ENCODE measurements at regions not wholly inside any gene's neighbourhood (a gene's known extent, or its start where the extent isn't known, plus 50 kb on each side); places are given as distances from the start of the nearest gene placed in this dataset.
A peak's percentile ranks its signal among the peaks of the same experiment; 100 is the strongest.

- H3K4me1 ChIP-seq (ENCODE audit: control extremely low read depth in 1 of 4, control insufficient read depth in 4 of 4, insufficient read depth in 4 of 4, low read length in 3 of 4) = no peaks in the 10 kb centered on the region
- H3K4me3 ChIP-seq (ENCODE audit: control insufficient read depth in 1 of 7, extremely low read depth in 1 of 7, insufficient read depth in 4 of 7, low read depth in 2 of 7, low read length in 6 of 7) = no peak overlapping the region
- H3K27me3 ChIP-seq (replicated peaks in 2 of 5; ENCODE audit: control insufficient read depth in 4 of 5, insufficient read depth in 5 of 5, low read length in 4 of 5) = no peaks in the 10 kb centered on the region
- no CpG with 5 or more reads among the region's 1 CpG for WGBS (ENCODE audit: insufficient coverage)
- no peak for DNase-seq
- ChIA-PET POLR2A (no interaction called here), CTCF (no interaction called here)
- no peaks in the 10 kb centered on the region for H3K9me3 ChIP-seq (ENCODE audit: control extremely low read depth in 1 of 5, control insufficient read depth in 4 of 5, insufficient read depth in 2 of 5, low read depth in 1 of 5, low read length in 4 of 5)
- no peaks in the 10 kb centered on the region for H3K36me3 ChIP-seq (ENCODE audit: control insufficient read depth in 4 of 4, insufficient read depth in 4 of 4, low read length in 3 of 4)
- H3K27ac ChIP-seq (ENCODE audit: insufficient read depth in 1 of 2, low read depth in 1 of 2, low read length in 2 of 2, poor library complexity in 1 of 2, severe bottlenecking in 2 of 2) = no peak overlapping the region
These were observed 628.2 kb upstream of the FOXG1 start for GRCh38 chr14:28138341-28138740.

DNA sequence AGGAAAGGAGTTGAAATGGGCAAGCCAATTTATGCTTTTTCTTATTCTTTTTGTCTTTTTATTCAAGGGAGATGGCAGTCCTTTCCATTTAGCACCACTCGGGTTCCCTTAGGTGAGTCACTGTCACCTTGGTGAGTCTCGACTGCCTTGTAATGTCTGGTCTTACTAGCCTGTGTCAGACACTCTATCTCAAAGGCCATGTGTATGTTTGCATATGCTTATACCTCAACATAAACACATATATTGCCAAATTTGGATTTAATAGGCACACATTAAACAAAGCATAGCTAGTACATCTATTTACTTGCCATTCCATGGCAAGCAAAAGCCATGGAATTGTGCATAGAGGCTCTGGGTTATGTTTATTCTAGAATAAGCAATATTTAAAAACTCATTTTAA is 624.9 kb upstream of the FOXG1 start:
- ChIA-PET CTCF (no interaction called here), POLR2A (no interaction called here)
- WGBS (ENCODE audit: insufficient coverage) = 100% methylated on average over 2 of the region's 2 CpGs

GRCh38 chr14:28142400-28143015 is 624.1 kb upstream of the FOXG1 start:
- Histone ChIP-seq H3K27me3 (replicated peaks in 2 of 5; ENCODE audit: control insufficient read depth in 4 of 5, insufficient read depth in 5 of 5, low read length in 4 of 5) (peaks cover 0 to 3% (median 0%) of the 10 kb centered on the region in 5 experiments), H3K9me3 (ENCODE audit: control extremely low read depth in 1 of 5, control insufficient read depth in 4 of 5, insufficient read depth in 2 of 5, low read depth in 1 of 5, low read length in 4 of 5) (no peaks in the 10 kb centered on the region), H3K4me1 (ENCODE audit: control extremely low read depth in 1 of 4, control insufficient read depth in 4 of 4, insufficient read depth in 4 of 4, low read length in 3 of 4) (no peaks in the 10 kb centered on the region), H3K4me3 (ENCODE audit: control insufficient read depth in 1 of 7, extremely low read depth in 1 of 7, insufficient read depth in 4 of 7, low read depth in 2 of 7, low read length in 6 of 7) (no peak overlapping the region), H3K27ac (ENCODE audit: insufficient read depth in 1 of 2, low read depth in 1 of 2, low read length in 2 of 2, poor library complexity in 1 of 2, severe bottlenecking in 2 of 2) (no peak overlapping the region), H3K36me3 (ENCODE audit: control insufficient read depth in 4 of 4, insufficient read depth in 4 of 4, low read length in 3 of 4) (no peaks in the 10 kb centered on the region)
- ChIA-PET CTCF (no interaction called here), POLR2A (no interaction called here)
- WGBS (ENCODE audit: insufficient coverage) = no CpG with 5 or more reads among the region's 3 CpGs
- DNase-seq = peak; percentile 18 to 48 (median 48)

More for the DNA sequence above, 624.9 kb upstream of the FOXG1 start:
- DNase-seq = no peak
- no peaks in the 10 kb centered on the region for H3K4me1 ChIP-seq (ENCODE audit: control extremely low read depth in 1 of 4, control insufficient read depth in 4 of 4, insufficient read depth in 4 of 4, low read length in 3 of 4)
- peaks cover 0 to 3% (median 0%) of the 10 kb centered on the region in 5 experiments for H3K27me3 ChIP-seq (replicated peaks in 2 of 5; ENCODE audit: control insufficient read depth in 4 of 5, insufficient read depth in 5 of 5, low read length in 4 of 5)
- no peak overlapping the region for H3K4me3 ChIP-seq (ENCODE audit: control insufficient read depth in 1 of 7, extremely low read depth in 1 of 7, insufficient read depth in 4 of 7, low read depth in 2 of 7, low read length in 6 of 7)
- no peaks in the 10 kb centered on the region for H3K9me3 ChIP-seq (ENCODE audit: control extremely low read depth in 1 of 5, control insufficient read depth in 4 of 5, insufficient read depth in 2 of 5, low read depth in 1 of 5, low read length in 4 of 5)
- H3K27ac ChIP-seq (ENCODE audit: insufficient read depth in 1 of 2, low read depth in 1 of 2, low read length in 2 of 2, poor library complexity in 1 of 2, severe bottlenecking in 2 of 2) = no peak overlapping the region
- H3K36me3 ChIP-seq (ENCODE audit: control insufficient read depth in 4 of 4, insufficient read depth in 4 of 4, low read length in 3 of 4) = no peaks in the 10 kb centered on the region

DNA sequence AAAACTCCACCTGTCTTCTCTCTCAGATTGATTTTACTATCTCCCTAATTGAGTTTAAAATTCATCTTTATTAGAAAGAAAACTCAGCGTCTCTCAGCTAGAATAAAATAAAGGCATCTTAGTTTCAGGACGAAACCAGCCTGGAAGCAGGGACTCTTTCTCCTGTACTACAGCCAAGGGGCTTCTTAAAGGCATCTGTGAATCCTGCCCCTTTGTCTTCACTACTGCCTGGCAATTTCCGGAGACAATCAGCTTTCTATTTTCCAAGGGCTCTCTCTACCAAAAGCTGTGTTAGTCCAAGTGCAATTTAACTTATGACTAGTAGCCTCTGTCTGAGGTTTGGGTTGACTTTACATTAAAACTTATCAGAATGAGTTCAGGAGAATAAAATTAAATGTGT is 623.3 kb upstream of the FOXG1 start:
- no peak overlapping the region for H3K4me3 ChIP-seq (ENCODE audit: control insufficient read depth in 1 of 7, extremely low read depth in 1 of 7, insufficient read depth in 4 of 7, low read depth in 2 of 7, low read length in 6 of 7)
- H3K27ac ChIP-seq (ENCODE audit: insufficient read depth in 1 of 2, low read depth in 1 of 2, low read length in 2 of 2, poor library complexity in 1 of 2, severe bottlenecking in 2 of 2) = no peak overlapping the region
- no peak for DNase-seq
- no peaks in the 10 kb centered on the region for H3K36me3 ChIP-seq (ENCODE audit: control insufficient read depth in 4 of 4, insufficient read depth in 4 of 4, low read length in 3 of 4)
- H3K9me3 ChIP-seq (ENCODE audit: control extremely low read depth in 1 of 5, control insufficient read depth in 4 of 5, insufficient read depth in 2 of 5, low read depth in 1 of 5, low read length in 4 of 5) = no peaks in the 10 kb centered on the region
- ChIA-PET POLR2A (no interaction called here), CTCF (no interaction called here)
- H3K4me1 ChIP-seq (ENCODE audit: control extremely low read depth in 1 of 4, control insufficient read depth in 4 of 4, insufficient read depth in 4 of 4, low read length in 3 of 4) = no peaks in the 10 kb centered on the region
- H3K27me3 ChIP-seq (replicated peaks in 2 of 5; ENCODE audit: control insufficient read depth in 4 of 5, insufficient read depth in 5 of 5, low read length in 4 of 5) = peaks cover 0 to 3% (median 0%) of the 10 kb centered on the region in 5 experiments
- 88% methylated on average over 2 of the region's 3 CpGs for WGBS (ENCODE audit: insufficient coverage)

DNA sequence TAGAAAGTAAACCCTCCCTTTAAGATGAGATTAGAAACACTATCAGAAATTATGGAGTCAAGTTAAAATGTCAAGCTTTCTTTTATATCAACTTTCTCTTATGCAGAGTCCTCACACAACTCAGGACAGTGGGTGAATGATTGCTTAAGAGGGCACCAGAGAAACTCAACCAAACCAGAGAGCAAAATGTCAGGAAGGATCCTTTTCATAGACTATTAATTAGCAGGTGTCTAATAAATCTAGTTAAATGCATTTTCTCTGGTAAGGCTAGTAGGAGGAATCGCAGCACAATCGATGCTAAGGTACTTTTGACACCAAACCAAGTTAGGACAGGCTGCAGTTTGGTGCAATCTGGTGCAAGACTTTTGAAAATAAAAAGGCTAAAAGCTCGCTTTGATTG is 614.7 kb upstream of the FOXG1 start:
- no peak for DNase-seq
- Histone ChIP-seq H3K9me3 (ENCODE audit: control extremely low read depth in 1 of 5, control insufficient read depth in 4 of 5, insufficient read depth in 2 of 5, low read depth in 1 of 5, low read length in 4 of 5) (no peaks in the 10 kb centered on the region), H3K27ac (ENCODE audit: insufficient read depth in 1 of 2, low read depth in 1 of 2, low read length in 2 of 2, poor library complexity in 1 of 2, severe bottlenecking in 2 of 2) (no peak overlapping the region), H3K4me1 (ENCODE audit: control extremely low read depth in 1 of 4, control insufficient read depth in 4 of 4, insufficient read depth in 4 of 4, low read length in 3 of 4) (no peaks in the 10 kb centered on the region), H3K4me3 (ENCODE audit: control insufficient read depth in 1 of 7, extremely low read depth in 1 of 7, insufficient read depth in 4 of 7, low read depth in 2 of 7, low read length in 6 of 7) (no peak overlapping the region), H3K36me3 (ENCODE audit: control insufficient read depth in 4 of 4, insufficient read depth in 4 of 4, low read length in 3 of 4) (no peaks in the 10 kb centered on the region), H3K27me3 (replicated peaks in 2 of 5; ENCODE audit: control insufficient read depth in 4 of 5, insufficient read depth in 5 of 5, low read length in 4 of 5) (peaks cover 0 to 2% (median 0%) of the 10 kb centered on the region in 5 experiments)
- ChIA-PET POLR2A (no interaction called here), CTCF (no interaction called here)
- 95% methylated on average over 2 of the region's 3 CpGs for WGBS (ENCODE audit: insufficient coverage)

GRCh38 chr14:28152453-28153044 is 614.0 kb upstream of the FOXG1 start:
- no peak for DNase-seq
- POLR2A ChIA-PET = no interaction called here
- H3K27me3 ChIP-seq (replicated peaks in 2 of 5; ENCODE audit: control insufficient read depth in 4 of 5, insufficient read depth in 5 of 5, low read length in 4 of 5) = peaks cover 0 to 1% (median 0%) of the 10 kb centered on the region in 5 experiments
- H3K36me3 ChIP-seq (ENCODE audit: control insufficient read depth in 4 of 4, insufficient read depth in 4 of 4, low read length in 3 of 4) = no peaks in the 10 kb centered on the region
- no peak overlapping the region for H3K27ac ChIP-seq (ENCODE audit: insufficient read depth in 1 of 2, low read depth in 1 of 2, low read length in 2 of 2, poor library complexity in 1 of 2, severe bottlenecking in 2 of 2)
- CTCF ChIA-PET = no interaction called here
- WGBS (ENCODE audit: insufficient coverage) = 80% methylated on average over 2 of the region's 4 CpGs
- H3K4me3 ChIP-seq (ENCODE audit: control insufficient read depth in 1 of 7, extremely low read depth in 1 of 7, insufficient read depth in 4 of 7, low read depth in 2 of 7, low read length in 6 of 7) = no peak overlapping the region
- no peaks in the 10 kb centered on the region for H3K4me1 ChIP-seq (ENCODE audit: control extremely low read depth in 1 of 4, control insufficient read depth in 4 of 4, insufficient read depth in 4 of 4, low read length in 3 of 4)
- H3K9me3 ChIP-seq (ENCODE audit: control extremely low read depth in 1 of 5, control insufficient read depth in 4 of 5, insufficient read depth in 2 of 5, low read depth in 1 of 5, low read length in 4 of 5) = no peaks in the 10 kb centered on the region

DNA sequence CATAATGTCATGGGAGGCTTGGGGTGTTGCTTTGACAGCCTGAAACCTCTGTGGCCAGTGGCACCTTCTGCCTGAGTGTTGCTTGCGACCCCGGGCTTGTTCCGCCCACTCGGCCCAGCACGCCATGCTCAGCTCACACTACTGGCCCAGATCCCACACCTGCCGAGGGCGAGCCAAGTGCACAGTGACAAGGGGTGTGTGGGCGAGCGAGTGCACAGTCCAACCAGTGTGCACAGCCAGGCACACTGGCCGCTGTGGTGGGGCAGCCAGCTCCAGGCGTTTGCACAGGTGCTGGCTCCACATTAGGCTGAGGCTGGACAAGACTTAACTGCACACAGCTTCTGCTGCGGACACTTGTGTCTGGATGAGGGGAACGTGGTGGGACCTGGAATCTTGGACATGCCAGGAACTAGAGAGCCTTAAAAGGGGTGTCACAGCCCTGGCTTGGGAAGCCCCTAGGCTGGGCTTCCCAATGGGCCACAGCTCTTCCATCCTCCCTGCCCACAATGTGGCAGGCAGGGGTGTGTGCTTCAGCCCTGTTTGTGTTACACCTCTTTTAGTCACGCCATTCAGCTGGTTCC is 609.2 kb upstream of the FOXG1 start:
- Histone ChIP-seq H3K4me3 (ENCODE audit: control insufficient read depth in 1 of 7, extremely low read depth in 1 of 7, insufficient read depth in 4 of 7, low read depth in 2 of 7, low read length in 6 of 7) (no peak overlapping the region), H3K4me1 (ENCODE audit: control extremely low read depth in 1 of 4, control insufficient read depth in 4 of 4, insufficient read depth in 4 of 4, low read length in 3 of 4) (no peaks in the 10 kb centered on the region), H3K27me3 (replicated peaks in 2 of 5; ENCODE audit: control insufficient read depth in 4 of 5, insufficient read depth in 5 of 5, low read length in 4 of 5) (peaks cover 0 to 1% (median 0%) of the 10 kb centered on the region in 5 experiments), H3K27ac (ENCODE audit: insufficient read depth in 1 of 2, low read depth in 1 of 2, low read length in 2 of 2, poor library complexity in 1 of 2, severe bottlenecking in 2 of 2) (no peak overlapping the region), H3K9me3 (ENCODE audit: control extremely low read depth in 1 of 5, control insufficient read depth in 4 of 5, insufficient read depth in 2 of 5, low read depth in 1 of 5, low read length in 4 of 5) (no peaks in the 10 kb centered on the region), H3K36me3 (ENCODE audit: control insufficient read depth in 4 of 4, insufficient read depth in 4 of 4, low read length in 3 of 4) (no peaks in the 10 kb centered on the region)
- POLR2A ChIA-PET = no interaction called here
- DNase-seq = no peak
- WGBS (ENCODE audit: insufficient coverage) = 98% methylated on average over 13 of the region's 14 CpGs
- CTCF ChIA-PET = no interaction called here
